Stimulated activated CD4-positive, alpha-beta T cell treated with anti-CD3 and anti-CD28 coated beads, Interleukin-12 subunit alpha, Interleukin-12 subunit beta, amount 100 ng/mL, for 24 hours (primary cell): ENCODE measurements at regions not wholly inside any gene's neighbourhood (a gene's known extent, or its start where the extent isn't known, plus 50 kb on each side); places are given as distances from the start of the nearest gene placed in this dataset.

Experiments
- DNase-seq, 2 experiments: peaks; one replicate each; pipeline ENCODE4 v3.0.0-alpha.2; 2020; ENCODE audit warnings: low read depth in 2 of 2

- no peak for DNase-seq
These were observed 147.7 kb upstream of the GLI2 start for GRCh38 chr2:120587997-120588336.

- DNase-seq, result no peak
These were observed 145.7 kb upstream of the GLI2 start for GRCh38 chr2:120589771-120590608.

GRCh38 chr2:120590841-120591240 lies 144.8 kb upstream of the GLI2 start:
- no peak for DNase-seq

GRCh38 chr2:120591572-120591971 lies 144.1 kb upstream of the GLI2 start:
- no peak for DNase-seq

- no peak for DNase-seq
These were observed 143.6 kb upstream of the GLI2 start for GRCh38 chr2:120592084-120592483.

GRCh38 chr2:120593921-120594686 lies 141.6 kb upstream of the GLI2 start:
- no peak for DNase-seq

- DNase-seq, result no peak
These were observed 140.6 kb upstream of the GLI2 start for GRCh38 chr2:120594856-120595685.

GRCh38 chr2:120595739-120596138 lies 139.9 kb upstream of the GLI2 start:
- DNase-seq, result no peak

GRCh38 chr2:120596191-120596811 lies 139.4 kb upstream of the GLI2 start:
- no peak for DNase-seq

GRCh38 chr2:120596990-120597594 lies 138.6 kb upstream of the GLI2 start:
- no peak for DNase-seq

GRCh38 chr2:120597595-120598193 lies 138.0 kb upstream of the GLI2 start:
- DNase-seq, result no peak

GRCh38 chr2:120598416-120598815 lies 137.3 kb upstream of the GLI2 start:
- DNase-seq, result no peak

- DNase-seq, result no peak
These were observed 136.6 kb upstream of the GLI2 start for GRCh38 chr2:120599072-120599471.

GRCh38 chr2:120599656-120600055 lies 136.0 kb upstream of the GLI2 start:
- no peak for DNase-seq

GRCh38 chr2:120600335-120600734 lies 135.3 kb upstream of the GLI2 start:
- no peak for DNase-seq

GRCh38 chr2:120600786-120601185 lies 134.9 kb upstream of the GLI2 start:
- no peak for DNase-seq

- no peak for DNase-seq
These were observed 134.1 kb upstream of the GLI2 start for GRCh38 chr2:120601566-120601965.

- DNase-seq, result no peak
These were observed 133.4 kb upstream of the GLI2 start for GRCh38 chr2:120602251-120602650.

- no peak for DNase-seq
These were observed 130.9 kb upstream of the GLI2 start for GRCh38 chr2:120604767-120605166.

GRCh38 chr2:120605231-120605935 lies 130.3 kb upstream of the GLI2 start:
- DNase-seq, result no peak
